Liver (tissue), 8 donors: ENCODE measurements at regions not wholly inside any gene's neighbourhood (a gene's known extent, or its start where the extent isn't known, plus 50 kb on each side); places are given as distances from the start of the nearest gene placed in this dataset.

Experiments
- DNase-seq: peaks from one replicate; pipeline ENCODE4 v3.0.0-alpha.2; 2017; ENCODE audit warnings: low spot score
- H3K27ac ChIP-seq, 2 donors: one replicate each; pipeline ENCODE4 v1.7.0; 2013; ENCODE audit warnings: inconsistent platforms in 2 of 2, low read length in 2 of 2, control low read depth in 1 of 2, low read depth in 1 of 2, mild to moderate bottlenecking in 1 of 2
- H3K27me3 ChIP-seq, 4 donors: one replicate each; pipeline versions ENCODE4 v1.6.1 to v1.7.0; 2013; ENCODE audit warnings: low read length in 3 of 4, inconsistent platforms in 1 of 4, mild to moderate bottlenecking in 1 of 4, moderate library complexity in 1 of 4; ENCODE audit not compliant: control insufficient read depth in 4 of 4, insufficient read depth in 4 of 4
- H3K36me3 ChIP-seq, 4 donors: one replicate each; pipeline versions ENCODE4 v1.6.1 to v1.7.0; 2013; ENCODE audit warnings: low read length in 3 of 4, mild to moderate bottlenecking in 3 of 4, low read depth in 1 of 4, moderate library complexity in 1 of 4; ENCODE audit not compliant: control insufficient read depth in 4 of 4, insufficient read depth in 3 of 4
- H3K4me1 ChIP-seq, 4 donors: one replicate each; pipeline versions ENCODE4 v1.6.1 to v1.7.0; 2013; ENCODE audit warnings: low read length in 3 of 4, mild to moderate bottlenecking in 3 of 4, moderate library complexity in 1 of 4; ENCODE audit not compliant: control insufficient read depth in 4 of 4, insufficient read depth in 4 of 4
- H3K4me3 ChIP-seq, 3 donors: one replicate each; pipeline versions ENCODE4 v1.6.1 to v1.7.0; 2013; ENCODE audit warnings: low read length in 3 of 3, control low read depth in 1 of 3, low read depth in 1 of 3, mild to moderate bottlenecking in 1 of 3
- H3K9ac ChIP-seq, 2 donors: one replicate each; pipeline ENCODE4 v1.7.0; 2013; ENCODE audit warnings: low read length in 2 of 2, mild to moderate bottlenecking in 2 of 2, moderate library complexity in 2 of 2, control low read depth in 1 of 2, low read depth in 1 of 2
- H3K9me3 ChIP-seq, 4 donors: one replicate each; pipeline versions ENCODE4 v1.6.1 to v1.7.0; 2013; ENCODE audit warnings: low read length in 3 of 4; ENCODE audit not compliant: control insufficient read depth in 4 of 4
- ATF3 ChIP-seq: IDR thresholded peaks from 2 replicates; pipeline ENCODE4 v1.6.1; 2016; ENCODE audit warnings: antibody characterized with exemption
- EGR1 ChIP-seq, 2 donors: IDR thresholded peaks; 2 replicates each; pipeline ENCODE4 v1.6.1; 2016 to 2018; ENCODE audit warnings: antibody characterized with exemption in 2 of 2, low read depth in 2 of 2
- FOXA1 ChIP-seq: IDR thresholded peaks from 2 replicates; pipeline ENCODE4 v1.6.1; 2016; ENCODE audit warnings: antibody characterized with exemption
- FOXA2 ChIP-seq: IDR thresholded peaks from 2 replicates; pipeline ENCODE4 v1.6.1; 2016; ENCODE audit warnings: antibody characterized with exemption
- GABPA ChIP-seq, 2 donors: IDR thresholded peaks in 1 of 2; conservative IDR thresholded peaks in 1 of 2; 2 replicates each; pipeline ENCODE4 v1.6.1; 2016; ENCODE audit warnings: antibody characterized with exemption in 2 of 2, mild to moderate bottlenecking in 1 of 2, moderate library complexity in 1 of 2
- HNF4A ChIP-seq, 2 donors: conservative IDR thresholded peaks; 2 replicates each; pipeline ENCODE4 v1.6.1; 2016; ENCODE audit warnings: antibody characterized with exemption in 2 of 2, mild to moderate bottlenecking in 2 of 2
- JUND ChIP-seq, 2 donors: IDR thresholded peaks; 2 replicates each; pipeline ENCODE4 v1.6.1; 2016; ENCODE audit warnings: antibody characterized with exemption in 2 of 2
- MAX ChIP-seq: IDR thresholded peaks from 2 replicates; pipeline ENCODE4 v1.6.1; 2016; ENCODE audit warnings: antibody characterized with exemption
- NR2F2 ChIP-seq: IDR thresholded peaks from 2 replicates; pipeline ENCODE4 v1.6.1; 2016; ENCODE audit warnings: antibody characterized with exemption
- RAD21 ChIP-seq, 2 donors: IDR thresholded peaks; 2 replicates each; pipeline ENCODE4 v1.6.1; 2016; ENCODE audit warnings: antibody characterized with exemption in 2 of 2, mild to moderate bottlenecking in 2 of 2
- SP1 ChIP-seq: IDR thresholded peaks from 2 replicates; pipeline ENCODE4 v1.6.1; 2018; ENCODE audit warnings: antibody characterized with exemption, mild to moderate bottlenecking
- TAF1 ChIP-seq: conservative IDR thresholded peaks from 2 replicates; pipeline ENCODE4 v1.6.1; 2016; ENCODE audit warnings: antibody characterized with exemption, mild to moderate bottlenecking
- YY1 ChIP-seq: IDR thresholded peaks from 2 replicates; pipeline ENCODE4 v1.6.1; 2016; ENCODE audit warnings: antibody characterized with exemption, mild to moderate bottlenecking
- WGBS: extraction: QIAGEN DNeasy Blood & Tissue Kit; methylation state at CpG from one replicate; pipeline ENCODE4 v1.1.7; 2013; 5-methylcytosine and 5-hydroxymethylcytosine counted together
- TF ChIP-seq, protein P1 (sequence below): IDR thresholded peaks from 2 replicates; pipeline ENCODE4 v1.6.1; 2016; ENCODE audit warnings: antibody characterized with exemption
- TF ChIP-seq, protein P2 (sequence below): fragments of 150-350 bp; IDR thresholded peaks from 2 replicates; pipeline ENCODE4 v1.5.1; 2017; ENCODE audit warnings: improper control_type of control experiment, low read depth, low read length; ENCODE audit not compliant: missing input control
- donor health status: healthy.
- donor health status: healthy.
- donor health status: healthy.
- donor health status: healthy.
- donor health status: healthy.

DNA sequence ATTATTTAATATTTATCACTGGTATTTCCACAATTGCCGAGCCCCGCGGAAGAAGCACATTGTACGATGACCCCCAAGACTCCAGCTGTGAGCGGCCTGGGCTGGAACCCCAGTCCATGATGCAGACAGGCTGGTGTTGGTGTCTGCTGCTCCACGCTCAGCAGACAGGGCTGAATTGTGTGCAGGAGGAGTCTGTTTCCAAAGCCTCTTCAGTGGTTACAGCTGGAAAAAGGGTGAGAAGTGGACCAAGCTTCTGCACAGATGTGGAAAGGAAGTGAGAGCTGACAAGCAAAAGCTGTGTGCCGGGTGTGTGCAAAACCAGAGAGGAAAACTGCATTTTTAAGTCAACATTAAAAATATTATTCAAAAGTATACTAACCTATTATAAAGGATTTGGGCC is 500.4 kb downstream of the GALR1 start:
- peaks cover 0 to 2% (median 0%) of the 10 kb centered on the region in 4 donors for H3K9me3 ChIP-seq
- 84% methylated on average over 7 of the region's 7 CpGs for WGBS
- no peak overlapping the region for H3K27ac ChIP-seq
- no peaks in the 10 kb centered on the region for H3K36me3 ChIP-seq
- DNase-seq = no peak
- no peak for TF ChIP-seq RAD21 (IDR thresholded peaks at IDR 0.05)
- TF ChIP-seq GABPA (IDR thresholded peaks at IDR 0.05 in 1 of 2, conservative IDR thresholded peaks at IDR 0.05 in 1 of 2) = no peak
- TF ChIP-seq FOXA1 = no peak
- TF ChIP-seq ATF3 = no peak
- TF ChIP-seq MAX = no peak
- no peak for TF ChIP-seq SP1
- TF ChIP-seq EGR1 (IDR thresholded peaks at IDR 0.05; ENCODE audit: low read depth in 2 of 2) = no peak
- TF ChIP-seq, protein P1, sequence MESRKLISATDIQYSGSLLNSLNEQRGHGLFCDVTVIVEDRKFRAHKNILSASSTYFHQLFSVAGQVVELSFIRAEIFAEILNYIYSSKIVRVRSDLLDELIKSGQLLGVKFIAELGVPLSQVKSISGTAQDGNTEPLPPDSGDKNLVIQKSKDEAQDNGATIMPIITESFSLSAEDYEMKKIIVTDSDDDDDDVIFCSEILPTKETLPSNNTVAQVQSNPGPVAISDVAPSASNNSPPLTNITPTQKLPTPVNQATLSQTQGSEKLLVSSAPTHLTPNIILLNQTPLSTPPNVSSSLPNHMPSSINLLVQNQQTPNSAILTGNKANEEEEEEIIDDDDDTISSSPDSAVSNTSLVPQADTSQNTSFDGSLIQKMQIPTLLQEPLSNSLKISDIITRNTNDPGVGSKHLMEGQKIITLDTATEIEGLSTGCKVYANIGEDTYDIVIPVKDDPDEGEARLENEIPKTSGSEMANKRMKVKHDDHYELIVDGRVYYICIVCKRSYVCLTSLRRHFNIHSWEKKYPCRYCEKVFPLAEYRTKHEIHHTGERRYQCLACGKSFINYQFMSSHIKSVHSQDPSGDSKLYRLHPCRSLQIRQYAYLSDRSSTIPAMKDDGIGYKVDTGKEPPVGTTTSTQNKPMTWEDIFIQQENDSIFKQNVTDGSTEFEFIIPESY = no peak
- no peak for TF ChIP-seq JUND (IDR thresholded peaks at IDR 0.05)
- H3K4me1 ChIP-seq = no peaks in the 10 kb centered on the region
- H3K9ac ChIP-seq = no peak overlapping the region
- no peaks in the 10 kb centered on the region for H3K27me3 ChIP-seq
- H3K4me3 ChIP-seq = no peak overlapping the region

GRCh38 chr18:77754475-77755044 is 504.9 kb downstream of the GALR1 start:
- WGBS = 33% methylated on average over 7 of the region's 7 CpGs
- H3K9ac ChIP-seq = no peak overlapping the region

More at GRCh38 chr18:77754475-77755044, 504.9 kb downstream of the GALR1 start:
- Histone ChIP-seq H3K4me3 (no peak overlapping the region), H3K36me3 (no peaks in the 10 kb centered on the region), H3K9me3 (peaks cover 0 to 2% (median 0%) of the 10 kb centered on the region in 4 donors), H3K27me3 (peaks cover 0 to 7% (median 0%) of the 10 kb centered on the region in 4 donors), H3K4me1 (no peaks in the 10 kb centered on the region), H3K27ac (no peak overlapping the region)
- TF ChIP-seq FOXA2 = no peak
- TF ChIP-seq, protein P2, sequence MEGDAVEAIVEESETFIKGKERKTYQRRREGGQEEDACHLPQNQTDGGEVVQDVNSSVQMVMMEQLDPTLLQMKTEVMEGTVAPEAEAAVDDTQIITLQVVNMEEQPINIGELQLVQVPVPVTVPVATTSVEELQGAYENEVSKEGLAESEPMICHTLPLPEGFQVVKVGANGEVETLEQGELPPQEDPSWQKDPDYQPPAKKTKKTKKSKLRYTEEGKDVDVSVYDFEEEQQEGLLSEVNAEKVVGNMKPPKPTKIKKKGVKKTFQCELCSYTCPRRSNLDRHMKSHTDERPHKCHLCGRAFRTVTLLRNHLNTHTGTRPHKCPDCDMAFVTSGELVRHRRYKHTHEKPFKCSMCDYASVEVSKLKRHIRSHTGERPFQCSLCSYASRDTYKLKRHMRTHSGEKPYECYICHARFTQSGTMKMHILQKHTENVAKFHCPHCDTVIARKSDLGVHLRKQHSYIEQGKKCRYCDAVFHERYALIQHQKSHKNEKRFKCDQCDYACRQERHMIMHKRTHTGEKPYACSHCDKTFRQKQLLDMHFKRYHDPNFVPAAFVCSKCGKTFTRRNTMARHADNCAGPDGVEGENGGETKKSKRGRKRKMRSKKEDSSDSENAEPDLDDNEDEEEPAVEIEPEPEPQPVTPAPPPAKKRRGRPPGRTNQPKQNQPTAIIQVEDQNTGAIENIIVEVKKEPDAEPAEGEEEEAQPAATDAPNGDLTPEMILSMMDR = no peak
- no peak for TF ChIP-seq JUND (IDR thresholded peaks at IDR 0.05)
- TF ChIP-seq TAF1 = no peak
- TF ChIP-seq HNF4A (conservative IDR thresholded peaks at IDR 0.05) = no peak
- no peak for TF ChIP-seq NR2F2
- TF ChIP-seq EGR1 (IDR thresholded peaks at IDR 0.05; ENCODE audit: low read depth in 2 of 2) = no peak
- no peak for TF ChIP-seq SP1
- no peak for TF ChIP-seq MAX
- TF ChIP-seq YY1 = no peak
- DNase-seq = no peak
